CD4-positive, alpha-beta T cell treated with Interferon gamma for 1 hour (primary cell): ENCODE measurements at regions not wholly inside any gene's neighbourhood (a gene's known extent, or its start where the extent isn't known, plus 50 kb on each side); places are given as distances from the start of the nearest gene placed in this dataset.
"Not testable (repeated sequence)": the region's sequence is repeated elsewhere in the genome, so short reads cannot be mapped to it uniquely, and the experiment has no call there.

Experiments
- DNase-seq: peaks from one replicate; pipeline ENCODE4 v3.0.0-alpha.2; 2020

- DNase-seq, result no peak
These were observed 658.0 kb upstream of the MDGA2 start for GRCh38 chr14:48333221-48333920.

- no peak for DNase-seq
These were observed 656.0 kb upstream of the MDGA2 start for GRCh38 chr14:48331421-48331820.

- DNase-seq, result no peak
These were observed 650.1 kb upstream of the MDGA2 start for GRCh38 chr14:48325486-48325885.

DNA sequence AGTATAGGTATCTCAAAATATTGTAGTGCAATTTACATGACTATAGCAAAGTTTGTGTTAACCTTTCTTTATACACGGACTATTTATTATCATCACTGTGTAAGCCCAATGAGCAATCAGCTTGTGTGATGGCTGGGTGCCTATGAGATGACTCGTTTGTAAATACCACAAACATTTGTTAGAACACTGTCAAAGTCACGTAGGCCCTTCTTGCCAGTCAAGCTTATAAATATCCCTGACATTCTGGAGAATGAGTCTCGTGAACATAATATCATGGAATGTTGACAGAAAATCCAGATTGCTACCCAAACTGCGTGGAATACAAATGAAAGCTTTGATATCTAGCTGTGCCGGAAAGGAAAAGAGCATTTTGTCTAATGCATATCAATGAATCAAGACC is 648.3 kb upstream of the MDGA2 start:
- DNase-seq, result no peak

- no peak for DNase-seq
These were observed 644.4 kb upstream of the MDGA2 start for GRCh38 chr14:48319823-48320222.

GRCh38 chr14:48304729-48305128 is 629.3 kb upstream of the MDGA2 start:
- no peak for DNase-seq

DNA sequence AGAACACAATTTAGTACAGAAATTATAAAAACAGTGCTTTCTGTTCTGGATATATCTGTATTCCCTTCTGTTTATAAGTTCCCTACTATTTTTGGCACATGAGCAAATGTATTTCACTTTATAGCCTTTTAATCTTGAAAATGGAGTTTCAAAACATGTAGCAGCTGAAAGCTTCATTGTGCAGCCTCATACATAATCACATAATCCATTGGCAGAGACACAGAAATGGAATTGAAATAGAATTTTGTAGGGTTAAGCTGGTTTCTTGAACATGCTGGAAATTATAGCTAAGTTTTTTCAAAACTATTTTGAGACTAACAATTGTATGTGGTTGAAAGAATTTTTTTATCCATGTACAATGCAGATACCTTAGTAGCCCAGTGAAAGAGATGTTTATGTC is 614.3 kb upstream of the MDGA2 start:
- no peak for DNase-seq

DNA sequence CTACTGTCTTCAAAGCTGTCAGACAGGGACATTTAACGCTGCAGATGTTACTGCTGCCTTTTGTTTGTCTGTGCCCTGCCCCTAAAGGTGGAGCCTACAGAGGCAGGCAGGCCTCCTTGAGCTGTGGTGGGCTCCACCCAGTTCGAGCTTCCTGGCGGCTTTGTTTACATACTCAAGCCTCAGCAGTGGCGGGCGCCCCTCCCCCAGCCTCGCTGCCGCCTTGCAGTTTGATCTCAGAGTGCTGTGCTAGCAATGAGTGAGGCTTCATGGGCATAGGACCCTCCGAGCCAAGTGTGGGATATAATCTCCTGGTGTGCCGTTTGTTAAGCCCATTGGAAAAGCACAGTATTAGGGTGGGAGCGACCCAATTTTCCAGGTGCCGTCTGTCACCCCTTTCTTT is 609.8 kb upstream of the MDGA2 start:
- DNase-seq, result not testable (repeated sequence)

- no peak for DNase-seq
These were observed 599.9 kb upstream of the MDGA2 start for GRCh38 chr14:48275301-48275700.

- no peak for DNase-seq
These were observed 599.4 kb upstream of the MDGA2 start for GRCh38 chr14:48274826-48275225.

DNA sequence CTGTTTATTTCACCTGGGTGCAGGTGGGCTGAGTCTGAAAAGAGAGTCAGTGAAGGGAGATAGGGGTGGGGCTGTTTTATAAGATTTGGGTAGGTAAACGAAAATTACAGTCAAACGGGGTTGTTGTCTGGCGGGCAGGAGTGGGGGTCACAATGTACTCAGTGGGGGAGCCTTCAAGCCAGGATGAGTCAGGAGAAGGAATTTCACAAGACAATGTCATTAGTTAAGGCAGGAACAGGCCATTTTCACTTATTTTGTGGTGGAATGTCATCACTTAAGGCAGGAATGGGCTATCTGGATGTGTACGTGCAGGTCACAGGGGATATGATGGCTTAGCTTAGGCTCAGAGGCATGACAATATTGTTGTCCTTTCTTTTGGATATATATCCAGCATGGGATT is 592.5 kb upstream of the MDGA2 start:
- not testable (repeated sequence) for DNase-seq

GRCh38 chr14:48266201-48266600 is 590.8 kb upstream of the MDGA2 start:
- not testable (repeated sequence) for DNase-seq

DNA sequence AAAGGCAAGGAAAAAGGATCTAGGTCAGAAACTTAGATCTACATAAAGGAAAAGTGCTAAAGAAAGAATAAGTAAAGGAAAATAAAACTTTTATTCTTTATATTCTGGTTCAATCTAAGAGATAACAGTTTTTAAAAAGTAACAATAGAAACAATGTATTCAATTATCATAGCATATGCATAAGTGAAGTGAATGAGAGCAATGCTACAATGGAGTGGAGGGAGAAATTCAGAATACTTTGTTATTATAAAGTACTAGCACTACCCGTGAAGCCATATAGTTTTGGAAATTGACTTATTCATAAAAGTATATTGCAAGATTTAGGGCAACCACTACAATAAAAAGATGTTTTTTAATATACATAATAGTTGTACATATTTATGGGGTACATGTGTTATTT is 586.0 kb upstream of the MDGA2 start:
- DNase-seq, result no peak

DNA sequence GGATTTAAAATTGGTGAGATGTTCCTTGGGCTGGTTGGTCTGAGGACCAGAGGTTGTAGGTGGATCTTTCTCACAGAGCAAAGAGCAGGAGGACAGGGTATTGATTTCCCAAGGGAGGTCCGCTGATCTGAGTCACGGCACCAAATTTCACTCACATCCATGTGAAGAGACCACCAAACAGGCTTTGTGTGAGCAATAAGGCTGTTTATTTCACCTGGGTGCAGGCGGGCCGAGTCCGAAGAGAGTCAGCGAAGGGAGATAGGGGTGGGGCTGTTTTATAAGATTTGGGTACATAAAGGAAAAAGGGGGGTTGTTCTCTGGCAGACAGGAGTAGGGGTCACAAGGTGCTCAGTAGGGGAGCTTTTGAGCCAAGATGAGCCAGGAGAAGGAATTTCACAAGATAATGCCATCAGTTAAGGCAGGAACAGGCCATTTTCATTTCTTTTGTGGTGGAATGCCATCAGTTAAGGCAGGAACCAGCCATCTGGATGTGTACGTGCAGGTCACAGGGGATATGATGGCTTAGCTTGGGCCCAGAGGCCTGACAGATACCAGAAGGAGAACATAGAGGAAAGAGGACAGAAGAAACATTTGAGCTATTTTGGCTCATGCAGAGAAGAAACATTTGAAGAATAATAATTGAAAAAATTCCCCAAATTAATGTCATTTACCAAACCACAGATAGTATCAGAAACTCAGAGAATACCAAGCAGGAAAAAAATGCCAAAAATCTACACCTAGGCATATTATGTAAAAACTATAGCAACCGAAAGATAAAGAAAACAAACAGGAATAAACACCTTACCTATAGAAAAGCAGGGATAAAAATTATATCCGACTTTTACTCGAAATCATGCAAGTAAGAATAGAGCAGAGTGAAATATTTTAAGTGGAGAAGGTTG is 585.2 kb upstream of the MDGA2 start:
- not testable (repeated sequence) for DNase-seq

DNA sequence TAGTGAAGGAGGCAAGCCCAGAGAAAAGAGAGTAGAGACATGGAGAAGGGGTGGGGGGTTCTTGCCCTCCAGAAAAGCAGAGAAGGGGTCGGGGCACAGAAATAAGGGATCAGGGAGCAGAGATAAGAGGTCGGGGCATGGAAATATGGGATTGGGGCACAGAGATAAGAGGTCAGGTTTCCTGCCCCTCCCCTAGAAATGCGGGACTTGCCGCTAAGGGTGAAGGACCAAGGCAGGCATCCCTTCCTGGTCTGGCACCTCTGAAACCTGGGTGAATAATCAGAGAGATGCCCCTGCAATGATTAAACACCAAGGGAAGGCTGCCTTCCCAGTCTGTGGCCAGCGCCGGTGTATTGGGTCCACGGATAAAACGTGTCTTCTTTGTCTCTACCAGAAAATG is 584.5 kb upstream of the MDGA2 start:
- DNase-seq, result not testable (repeated sequence)

GRCh38 chr14:48259232-48259631 is 583.8 kb upstream of the MDGA2 start:
- not testable (repeated sequence) for DNase-seq

DNA sequence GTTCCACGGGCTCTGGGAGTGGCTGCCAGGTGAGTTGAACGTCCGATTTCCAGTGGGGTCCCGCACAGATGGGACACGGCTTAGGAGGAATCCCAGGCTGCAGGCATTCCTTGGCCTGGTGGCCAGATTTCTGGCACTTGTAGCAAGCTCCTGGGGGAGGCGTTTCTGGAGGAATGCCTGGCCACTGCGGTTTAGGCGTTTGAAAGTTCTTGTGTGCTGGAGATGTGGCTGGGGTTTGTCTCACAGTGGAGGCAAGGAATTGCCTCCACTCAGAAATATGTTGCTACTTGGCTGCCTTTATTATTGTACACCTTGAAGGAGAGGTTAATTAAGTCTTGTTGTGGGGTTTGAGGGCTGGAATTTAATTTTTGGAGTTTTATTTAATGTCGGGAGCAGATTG is 583.3 kb upstream of the MDGA2 start:
- DNase-seq, result not testable (repeated sequence)

GRCh38 chr14:48253020-48253419 is 577.6 kb upstream of the MDGA2 start:
- DNase-seq, result no peak

GRCh38 chr14:48251290-48251689 is 575.9 kb upstream of the MDGA2 start:
- DNase-seq, result no peak

GRCh38 chr14:48250575-48250974 is 575.2 kb upstream of the MDGA2 start:
- DNase-seq, result no peak

DNA sequence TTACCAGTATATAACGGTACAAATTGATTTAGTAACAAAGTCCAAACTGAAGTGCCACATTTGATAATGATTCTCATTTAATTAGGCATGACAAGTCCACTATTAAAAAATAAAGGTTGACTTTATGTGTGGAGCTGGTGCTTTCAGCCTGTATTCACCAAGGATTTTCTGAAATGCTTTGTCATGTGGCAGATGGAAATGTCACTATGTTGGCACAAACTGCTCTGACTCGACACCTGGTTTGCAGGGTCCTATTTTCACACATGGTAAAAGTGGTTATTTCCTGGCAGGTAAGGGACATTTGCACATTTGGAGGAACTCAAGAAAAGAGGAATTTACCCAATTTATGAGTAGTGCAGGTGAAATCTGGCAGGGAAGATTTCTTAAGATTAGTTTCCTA is 572.6 kb upstream of the MDGA2 start:
- no peak for DNase-seq

DNA sequence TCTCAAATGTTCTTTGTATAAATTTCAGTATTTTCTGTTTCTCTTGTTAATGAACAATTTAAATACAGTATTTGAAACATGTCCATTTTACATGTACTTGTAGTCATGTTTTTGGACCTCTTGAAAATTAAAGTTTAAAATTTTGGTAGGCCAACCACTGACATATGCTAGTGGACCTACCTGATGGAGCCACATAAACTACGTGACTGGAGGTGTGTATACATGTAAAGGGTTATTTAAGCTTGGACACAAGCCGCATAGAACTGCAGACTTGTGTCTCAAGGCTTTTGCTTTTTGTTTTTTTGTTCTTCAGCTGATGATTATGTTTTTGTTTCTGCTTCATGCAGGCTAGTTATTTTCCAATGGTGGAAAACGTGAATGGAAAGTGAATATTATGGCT is 568.5 kb upstream of the MDGA2 start:
- no peak for DNase-seq

DNA sequence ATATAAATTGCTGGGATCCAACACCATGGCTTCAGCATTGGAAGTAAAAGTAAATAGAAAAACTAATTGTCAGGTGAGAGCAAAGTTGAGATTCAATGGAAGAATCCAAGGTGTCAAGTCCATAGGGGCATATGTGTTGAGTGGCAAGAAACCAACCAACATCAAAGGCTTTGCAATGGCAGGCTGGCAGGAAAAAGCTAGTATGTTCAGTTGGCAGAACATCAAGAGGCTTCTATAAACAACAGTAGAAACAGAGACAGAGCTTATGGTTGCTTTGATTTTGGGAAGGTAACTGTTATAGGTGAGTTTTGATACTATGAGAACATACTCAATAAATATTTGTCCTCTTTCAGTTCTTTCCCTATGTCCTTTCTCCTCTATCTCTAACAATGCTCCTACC is 553.7 kb upstream of the MDGA2 start:
- DNase-seq, result no peak

DNA sequence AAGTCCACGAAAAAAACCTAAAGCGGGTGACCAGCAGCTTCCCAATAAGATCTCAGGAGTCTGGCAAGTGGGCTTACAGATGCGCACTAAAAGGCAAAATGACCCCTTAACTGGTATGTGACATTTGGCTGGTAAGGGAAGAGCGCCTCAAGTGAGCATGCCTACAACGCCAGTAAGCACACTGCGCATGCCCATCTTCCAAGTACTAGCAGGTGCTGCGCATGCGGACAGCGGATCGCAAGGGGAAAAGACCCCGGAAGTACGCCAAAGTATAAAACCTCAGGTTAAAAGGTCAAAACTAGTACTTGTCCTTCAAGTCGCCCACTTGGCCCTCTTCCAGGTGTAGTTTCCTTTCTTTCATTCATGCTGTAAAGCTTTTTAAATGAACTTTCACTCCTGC is 518.5 kb upstream of the MDGA2 start:
- DNase-seq, result no peak
